Erythroblast (primary cell): ENCODE measurements at regions not wholly inside any gene's neighbourhood (a gene's known extent, or its start where the extent isn't known, plus 50 kb on each side); places are given as distances from the start of the nearest gene placed in this dataset.

Experiments used
- DNase-seq, 2 experiments: peaks; one replicate each; lab custom pipeline; 2025; lab: John Stamatoyannopoulos, UW
- GATA1 ChIP-seq: IDR thresholded peaks from 2 replicates; pipeline ENCODE4 v1.6.1; 2011; ENCODE audit warnings: low read depth, mild to moderate bottlenecking, control low read depth, low read length, moderate library complexity
- POLR2A ChIP-seq: IDR thresholded peaks from 2 replicates; pipeline ENCODE4 v1.6.1; 2011; ENCODE audit warnings: mild to moderate bottlenecking, low read length

- TF ChIP-seq POLR2A (no peak), GATA1 (no peak)
- DNase-seq, result no peak
Measured at GRCh38 chr10:78755063-78755701, 313.6 kb upstream of the ZMIZ1 start.

- TF ChIP-seq POLR2A, result no peak
- TF ChIP-seq GATA1, result no peak
- DNase-seq, result no peak
Measured at GRCh38 chr10:78755877-78756455, 312.8 kb upstream of the ZMIZ1 start.

GRCh38 chr10:78756604-78757343 lies 312.0 kb upstream of the ZMIZ1 start:
- TF ChIP-seq POLR2A, result no peak
- TF ChIP-seq GATA1, result no peak
- DNase-seq, result no peak

- TF ChIP-seq GATA1, result no peak
- no peak for TF ChIP-seq POLR2A
- DNase-seq, result no peak
Measured at GRCh38 chr10:78757344-78757925, 311.3 kb upstream of the ZMIZ1 start.

GRCh38 chr10:78758176-78758575 lies 310.6 kb upstream of the ZMIZ1 start:
- no peak for TF ChIP-seq GATA1
- TF ChIP-seq POLR2A, result no peak

GRCh38 chr10:78759456-78760120 lies 309.2 kb upstream of the ZMIZ1 start:
- TF ChIP-seq POLR2A, result no peak
- no peak for TF ChIP-seq GATA1
- no peak for DNase-seq

More at GRCh38 chr10:78758176-78758575, 310.6 kb upstream of the ZMIZ1 start:
- DNase-seq, result no peak

- DNase-seq, result no peak
- TF ChIP-seq POLR2A (no peak), GATA1 (no peak)
Measured at GRCh38 chr10:78760463-78761310, 308.1 kb upstream of the ZMIZ1 start.

GRCh38 chr10:78761311-78761781 lies 307.4 kb upstream of the ZMIZ1 start:
- DNase-seq, result no peak
- no peak for TF ChIP-seq POLR2A
- no peak for TF ChIP-seq GATA1

- TF ChIP-seq POLR2A (no peak), GATA1 (no peak)
Measured at GRCh38 chr10:78762086-78762630, 306.6 kb upstream of the ZMIZ1 start.

GRCh38 chr10:78763234-78763633 lies 305.5 kb upstream of the ZMIZ1 start:
- TF ChIP-seq POLR2A, result no peak
- TF ChIP-seq GATA1, result no peak
- no peak for DNase-seq

More at GRCh38 chr10:78762086-78762630, 306.6 kb upstream of the ZMIZ1 start:
- DNase-seq, result no peak

GRCh38 chr10:78763651-78764395 lies 304.9 kb upstream of the ZMIZ1 start:
- TF ChIP-seq GATA1 (no peak), POLR2A (no peak)
- no peak for DNase-seq
